Skeletal muscle tissue (tissue), 3 donors: ENCODE measurements at regions not wholly inside any gene's neighbourhood (a gene's known extent, or its start where the extent isn't known, plus 50 kb on each side); places are given as distances from the start of the nearest gene placed in this dataset.

Experiments
- H3K27ac ChIP-seq: one replicate; pipeline ENCODE4 v1.7.0; 2013; ENCODE audit warnings: mild to moderate bottlenecking, low read depth, low read length, inconsistent platforms
- H3K27me3 ChIP-seq, 3 donors: one replicate each; pipeline ENCODE4 v1.7.0; 2013; ENCODE audit warnings: low read length in 3 of 3; ENCODE audit not compliant: control insufficient read depth in 3 of 3, insufficient read depth in 3 of 3
- H3K36me3 ChIP-seq, 3 donors: one replicate each; pipeline ENCODE4 v1.7.0; 2013; ENCODE audit warnings: low read length in 3 of 3; ENCODE audit not compliant: control insufficient read depth in 3 of 3, insufficient read depth in 3 of 3
- H3K4me1 ChIP-seq, 3 donors: one replicate each; pipeline ENCODE4 v1.7.0; 2013; ENCODE audit warnings: low read length in 3 of 3, mild to moderate bottlenecking in 3 of 3; ENCODE audit not compliant: control insufficient read depth in 3 of 3, insufficient read depth in 3 of 3
- H3K4me3 ChIP-seq, 3 donors: one replicate each; pipeline ENCODE4 v1.7.0; 2013; ENCODE audit warnings: low read length in 3 of 3
- H3K9ac ChIP-seq, 3 donors: one replicate each; pipeline ENCODE4 v1.7.0; 2013; ENCODE audit warnings: low read length in 3 of 3, mild to moderate bottlenecking in 3 of 3, moderate library complexity in 2 of 3, low read depth in 1 of 3
- H3K9me3 ChIP-seq, 3 donors: one replicate each; pipeline ENCODE4 v1.7.0; 2013; ENCODE audit warnings: low read length in 3 of 3; ENCODE audit not compliant: control insufficient read depth in 3 of 3
- donor health status: Osteomylitis.

GRCh38 chr13:18956473-18957078 is 225.0 kb downstream of the TUBA3C start:
- H3K4me3 ChIP-seq = no peak overlapping the region
- peaks cover 0 to 4% (median 0%) of the 10 kb centered on the region in 3 donors for H3K27me3 ChIP-seq
- no peaks in the 10 kb centered on the region for H3K36me3 ChIP-seq
- H3K27ac ChIP-seq = no peak overlapping the region
- no peaks in the 10 kb centered on the region for H3K4me1 ChIP-seq
- H3K9me3 ChIP-seq = peaks cover 0 to 9% (median 0%) of the 10 kb centered on the region in 3 donors
- no peak overlapping the region for H3K9ac ChIP-seq

DNA sequence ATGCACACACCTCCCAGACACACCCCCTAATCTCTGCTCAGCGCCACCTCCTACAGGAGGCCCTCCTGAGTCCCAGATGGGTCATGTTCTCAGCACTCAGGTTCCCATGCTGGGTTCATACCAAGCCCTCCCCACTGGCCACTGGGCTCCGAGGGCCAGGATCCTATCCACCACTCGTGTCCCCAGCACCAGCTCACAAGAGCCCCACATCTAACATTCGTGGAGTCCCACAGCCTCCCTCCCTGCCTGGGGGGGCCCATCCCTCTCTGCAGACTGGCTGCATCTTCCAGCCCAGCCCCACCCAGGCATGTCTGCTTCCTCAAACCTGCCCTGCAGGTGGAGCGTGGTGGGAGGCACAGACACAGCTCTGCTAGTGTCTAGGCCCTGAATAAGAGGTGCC is 227.4 kb downstream of the TUBA3C start:
- H3K4me1 ChIP-seq = no peaks in the 10 kb centered on the region
- H3K9me3 ChIP-seq = peaks cover 0 to 9% (median 0%) of the 10 kb centered on the region in 3 donors
- no peaks in the 10 kb centered on the region for H3K36me3 ChIP-seq
- no peak overlapping the region for H3K27ac ChIP-seq
- H3K27me3 ChIP-seq = no peaks in the 10 kb centered on the region
- H3K9ac ChIP-seq = no peak overlapping the region
- H3K4me3 ChIP-seq = no peak overlapping the region

DNA sequence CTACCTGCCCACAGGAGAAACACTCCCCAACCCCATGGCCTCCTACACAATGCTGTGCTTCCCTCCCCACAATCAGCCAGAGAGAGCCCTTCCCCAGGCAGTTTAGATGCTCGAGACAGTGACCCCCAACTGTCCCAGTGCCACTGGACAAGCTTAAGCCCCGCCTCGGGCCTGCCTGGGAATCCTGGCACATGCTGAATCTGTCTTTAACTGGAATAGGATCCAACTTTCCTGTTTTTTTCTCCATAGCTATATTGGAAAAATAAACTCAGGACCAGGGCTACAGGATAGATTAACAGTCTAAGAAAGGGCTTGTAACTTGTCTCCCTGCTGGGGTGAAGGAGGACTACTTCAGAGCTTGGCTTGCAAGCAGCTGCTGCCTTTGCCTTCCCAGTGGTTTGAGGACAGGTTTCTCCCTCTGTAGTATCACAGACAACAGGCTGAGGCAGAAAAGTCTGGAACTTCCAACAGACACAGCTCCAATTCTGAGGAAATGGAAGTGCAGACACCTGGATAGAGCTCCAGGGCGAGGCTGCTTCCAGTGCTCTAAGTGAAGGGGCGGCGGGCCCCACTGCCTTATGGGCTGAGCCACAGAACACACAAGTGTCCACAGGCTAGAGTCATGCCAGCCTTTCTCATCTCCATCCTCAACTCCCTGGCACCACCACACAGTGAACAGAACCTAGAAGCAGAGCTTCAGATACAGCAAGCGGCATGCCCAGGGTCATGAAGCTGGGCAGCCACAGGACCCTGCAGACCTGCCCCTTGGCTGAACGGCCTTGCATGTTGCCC is 228.3 kb downstream of the TUBA3C start:
- H3K27me3 ChIP-seq = no peaks in the 10 kb centered on the region
- peaks cover 0 to 4% (median 0%) of the 10 kb centered on the region in 3 donors for H3K9me3 ChIP-seq
- H3K9ac ChIP-seq = no peak overlapping the region
- no peak overlapping the region for H3K27ac ChIP-seq
- H3K36me3 ChIP-seq = no peaks in the 10 kb centered on the region
- H3K4me1 ChIP-seq = no peaks in the 10 kb centered on the region
- no peak overlapping the region for H3K4me3 ChIP-seq

DNA sequence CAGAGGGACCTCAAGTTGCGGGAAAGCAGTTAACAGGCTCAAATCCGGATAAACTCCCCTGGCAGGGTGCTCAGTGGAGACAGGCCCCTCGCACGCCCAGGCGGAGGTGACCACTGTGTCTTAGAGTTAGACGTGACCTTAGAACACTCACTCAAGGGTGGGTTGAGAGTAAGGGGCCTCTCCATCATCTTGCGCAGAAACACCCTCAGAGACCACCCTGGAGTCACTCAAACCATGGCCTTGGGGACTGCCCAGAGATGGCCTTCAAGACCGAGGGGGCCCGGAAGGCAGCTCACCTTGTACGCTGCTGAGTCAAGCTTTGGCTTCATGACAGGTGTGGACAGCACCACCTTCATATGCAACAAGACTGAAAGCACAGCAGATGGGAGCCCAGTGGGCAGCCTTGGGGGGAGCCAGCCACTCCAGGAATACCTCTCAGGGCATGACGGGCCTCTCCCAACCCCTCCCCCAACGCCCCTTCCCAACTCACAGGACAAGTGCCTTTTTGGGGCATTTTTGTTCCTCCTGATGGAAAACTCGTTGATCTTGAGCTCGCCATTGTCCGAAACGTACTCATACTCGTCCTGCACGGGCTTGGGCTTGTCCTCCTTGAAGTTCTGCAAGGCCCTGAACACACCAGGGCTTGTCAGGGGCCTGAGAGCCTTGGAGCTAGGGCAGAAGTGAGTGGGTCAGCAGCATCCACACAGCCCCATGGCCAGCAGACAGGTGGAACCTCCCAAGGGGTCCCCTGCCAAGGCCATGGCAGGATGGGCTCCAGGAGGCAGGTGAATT is 229.2 kb downstream of the TUBA3C start:
- Histone ChIP-seq H3K4me3 (no peak overlapping the region), H3K36me3 (no peaks in the 10 kb centered on the region), H3K27me3 (no peaks in the 10 kb centered on the region)

DNA sequence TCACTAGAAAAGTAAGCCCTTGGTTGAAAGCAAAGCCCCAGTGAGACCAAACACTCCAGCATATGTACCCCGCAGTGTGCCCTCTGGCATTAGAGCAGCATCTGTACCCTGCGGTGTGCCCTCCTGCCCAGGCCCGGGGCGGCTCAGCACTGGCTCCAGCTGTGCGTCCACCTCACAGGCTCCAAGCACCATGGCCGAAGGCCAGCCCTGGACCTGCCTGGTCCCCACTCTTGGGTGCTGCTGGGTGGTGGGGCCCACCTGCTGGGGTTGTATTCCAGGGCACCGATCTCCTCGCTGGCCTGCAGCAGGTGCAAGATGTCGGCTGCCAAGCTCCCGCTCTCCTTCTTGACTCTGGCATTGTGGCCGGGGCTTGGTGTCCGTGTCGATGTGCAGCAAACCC is 230.2 kb downstream of the TUBA3C start:
- no peak overlapping the region for H3K27ac ChIP-seq
- H3K9me3 ChIP-seq = peaks cover 0 to 2% (median 0%) of the 10 kb centered on the region in 3 donors
- no peak overlapping the region for H3K9ac ChIP-seq
- H3K4me3 ChIP-seq = no peak overlapping the region
- no peaks in the 10 kb centered on the region for H3K27me3 ChIP-seq
- H3K4me1 ChIP-seq = no peaks in the 10 kb centered on the region
- no peaks in the 10 kb centered on the region for H3K36me3 ChIP-seq

More for the DNA sequence above, 229.2 kb downstream of the TUBA3C start:
- Histone ChIP-seq H3K9me3 (peaks cover 0 to 2% (median 0%) of the 10 kb centered on the region in 3 donors), H3K27ac (no peak overlapping the region), H3K4me1 (no peaks in the 10 kb centered on the region), H3K9ac (no peak overlapping the region)

DNA sequence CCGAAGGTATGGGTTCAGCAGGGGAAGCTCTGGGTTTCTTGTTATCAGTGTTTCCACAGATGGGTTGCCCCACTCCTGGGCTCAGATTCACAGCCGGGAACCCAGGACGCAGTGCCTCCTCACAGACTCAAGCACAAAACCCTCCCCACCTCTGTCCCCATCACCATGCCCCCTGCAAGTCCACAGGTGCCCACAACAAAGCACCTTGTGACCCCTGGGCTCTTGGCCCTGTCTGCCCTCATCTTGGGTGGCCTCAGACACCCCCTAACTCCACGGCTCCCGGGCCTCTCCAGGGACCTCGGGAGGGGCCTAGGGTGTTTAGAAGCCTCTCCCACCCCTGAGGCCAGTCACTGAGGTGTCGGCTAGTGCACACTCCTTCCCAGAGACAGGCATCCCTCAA is 231.7 kb downstream of the TUBA3C start:
- Histone ChIP-seq H3K4me3 (no peak overlapping the region), H3K27ac (no peak overlapping the region), H3K9me3 (no peaks in the 10 kb centered on the region), H3K9ac (no peak overlapping the region), H3K27me3 (no peaks in the 10 kb centered on the region), H3K36me3 (no peaks in the 10 kb centered on the region), H3K4me1 (no peaks in the 10 kb centered on the region)

- Histone ChIP-seq H3K27me3 (peaks cover 0 to 3% (median 2%) of the 10 kb centered on the region in 3 donors), H3K4me3 (no peak overlapping the region), H3K4me1 (no peaks in the 10 kb centered on the region), H3K27ac (no peak overlapping the region), H3K36me3 (no peaks in the 10 kb centered on the region), H3K9me3 (no peaks in the 10 kb centered on the region), H3K9ac (no peak overlapping the region)
These were observed 232.2 kb downstream of the TUBA3C start for GRCh38 chr13:18949489-18949761.

DNA sequence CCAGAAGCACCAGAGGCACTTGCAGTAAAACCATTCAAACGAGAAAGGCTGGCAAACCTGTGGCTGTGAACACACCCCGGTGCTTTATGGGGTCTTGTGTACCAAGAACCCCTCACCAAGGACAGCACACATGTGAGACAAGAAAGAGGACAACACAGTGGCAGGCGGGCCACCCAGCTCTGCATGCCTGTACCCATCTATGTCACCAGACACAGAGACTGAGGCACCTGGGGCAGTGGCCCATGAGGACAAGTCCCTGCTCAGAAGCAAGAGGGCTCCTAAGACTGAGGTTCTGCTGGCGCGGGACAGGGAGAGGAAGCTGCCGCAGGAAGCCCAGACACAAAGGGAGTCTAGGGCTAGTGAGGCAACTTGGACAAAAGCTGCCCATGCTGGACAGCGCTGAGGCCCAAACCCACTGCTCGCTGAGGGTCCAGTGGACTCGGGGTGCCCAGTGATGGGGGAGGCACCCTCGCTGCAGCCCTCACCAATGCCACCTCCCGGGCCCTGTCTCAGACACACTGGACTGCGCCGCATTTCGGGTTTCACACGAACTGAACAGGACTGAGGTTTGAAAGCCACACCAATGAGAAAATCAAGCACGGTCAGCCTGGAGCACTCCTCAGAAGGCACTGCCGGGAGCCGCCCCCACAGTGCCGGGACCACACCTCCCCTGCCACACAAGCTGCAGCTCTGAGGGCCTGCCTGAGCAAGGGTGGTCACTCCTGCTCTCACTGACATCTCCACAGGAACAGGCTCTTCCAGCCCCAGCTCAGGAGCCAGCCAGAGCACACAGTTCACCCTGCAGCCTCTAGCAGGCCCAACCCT is 232.7 kb downstream of the TUBA3C start:
- Histone ChIP-seq H3K27ac (no peak overlapping the region), H3K9me3 (no peaks in the 10 kb centered on the region), H3K9ac (no peak overlapping the region), H3K27me3 (peaks cover 0 to 8% (median 4%) of the 10 kb centered on the region in 3 donors), H3K4me3 (no peak overlapping the region), H3K4me1 (no peaks in the 10 kb centered on the region), H3K36me3 (no peaks in the 10 kb centered on the region)

- Histone ChIP-seq H3K27me3 (peaks cover 0 to 13% (median 4%) of the 10 kb centered on the region in 3 donors), H3K9ac (no peak overlapping the region), H3K27ac (no peak overlapping the region), H3K9me3 (no peaks in the 10 kb centered on the region), H3K36me3 (no peaks in the 10 kb centered on the region), H3K4me3 (no peak overlapping the region), H3K4me1 (no peaks in the 10 kb centered on the region)
These were observed 233.5 kb downstream of the TUBA3C start for GRCh38 chr13:18948012-18948663.
